ENCODE measurements at regions not wholly inside any gene's neighbourhood (a gene's known extent, or its start where the extent isn't known, plus 50 kb on each side); places are given as distances from the start of the nearest gene placed in this dataset.

- DNase-seq: no peak
These were observed 452.9 kb downstream of the UTRN start for GRCh38 chr6:144737998-144738397.

GRCh38 chr6:144739873-144740272 lies 454.7 kb downstream of the UTRN start:
- no peak for DNase-seq

- no peak for DNase-seq
These were observed 456.5 kb downstream of the UTRN start for GRCh38 chr6:144741659-144742058.

- DNase-seq: no peak
These were observed 457.6 kb downstream of the UTRN start for GRCh38 chr6:144742779-144743178.

- no peak for DNase-seq
These were observed 459.6 kb downstream of the UTRN start for GRCh38 chr6:144744720-144745119.

GRCh38 chr6:144745439-144745838 lies 460.3 kb downstream of the UTRN start:
- no peak for DNase-seq

- no peak for DNase-seq
These were observed 461.9 kb downstream of the UTRN start for GRCh38 chr6:144746902-144747469.

GRCh38 chr6:144749263-144749662 lies 464.1 kb downstream of the UTRN start:
- DNase-seq: no peak

GRCh38 chr6:144753023-144753705 lies 468.0 kb downstream of the UTRN start:
- no peak for DNase-seq

GRCh38 chr6:144756469-144756868 lies 471.3 kb downstream of the UTRN start:
- no peak for DNase-seq

- no peak for DNase-seq
These were observed 472.2 kb downstream of the UTRN start for GRCh38 chr6:144757299-144757698.

- DNase-seq: no peak
These were observed 472.6 kb downstream of the UTRN start for GRCh38 chr6:144757730-144758129.

- no peak for DNase-seq
These were observed 473.5 kb downstream of the UTRN start for GRCh38 chr6:144758602-144759001.

- DNase-seq: no peak
These were observed 477.3 kb downstream of the UTRN start for GRCh38 chr6:144762469-144762868.

- no peak for DNase-seq
These were observed 481.9 kb downstream of the UTRN start for GRCh38 chr6:144767051-144767450.

- DNase-seq: no peak
These were observed 483.5 kb downstream of the UTRN start for GRCh38 chr6:144768551-144769075.

- DNase-seq: no peak
These were observed 484.0 kb downstream of the UTRN start for GRCh38 chr6:144769142-144769541.

GRCh38 chr6:144776031-144776819 lies 491.1 kb downstream of the UTRN start:
- no peak for DNase-seq

GRCh38 chr6:144777249-144777648 lies 492.1 kb downstream of the UTRN start:
- DNase-seq: no peak

GRCh38 chr6:144778056-144778455 lies 492.9 kb downstream of the UTRN start:
- DNase-seq: no peak

- DNase-seq: no peak
These were observed 493.8 kb downstream of the UTRN start for GRCh38 chr6:144778773-144779492.

GRCh38 chr6:144781836-144782235 lies 496.7 kb downstream of the UTRN start:
- no peak for DNase-seq

- no peak for DNase-seq
These were observed 497.5 kb downstream of the UTRN start for GRCh38 chr6:144782634-144783033.

Data from activated gamma-delta T cell (primary cell).